Loucy (cell line): ENCODE measurements at regions not wholly inside any gene's neighbourhood (a gene's known extent, or its start where the extent isn't known, plus 50 kb on each side); places are given as distances from the start of the nearest gene placed in this dataset.

Experiments used
- EZH2phosphoT487 ChIP-seq: fragments of 200-600 bp; IDR thresholded peaks from 2 replicates; pipeline ENCODE4 v1.6.1; 2018; ENCODE audit warnings: antibody characterized with exemption, mild to moderate bottlenecking, moderate library complexity, borderline replicate concordance
- TF ChIP-seq, protein P1 (sequence below): fragments of 200-600 bp; sonication (generic); conservative IDR thresholded peaks from 2 replicates; pipeline ENCODE4 v1.5.1; 2014; ENCODE audit warnings: mild to moderate bottlenecking, antibody characterized with exemption, low read length

GRCh38 chr1:163697137-163697536 is 375.4 kb downstream of the NUF2 start:
- TF ChIP-seq, protein P1, sequence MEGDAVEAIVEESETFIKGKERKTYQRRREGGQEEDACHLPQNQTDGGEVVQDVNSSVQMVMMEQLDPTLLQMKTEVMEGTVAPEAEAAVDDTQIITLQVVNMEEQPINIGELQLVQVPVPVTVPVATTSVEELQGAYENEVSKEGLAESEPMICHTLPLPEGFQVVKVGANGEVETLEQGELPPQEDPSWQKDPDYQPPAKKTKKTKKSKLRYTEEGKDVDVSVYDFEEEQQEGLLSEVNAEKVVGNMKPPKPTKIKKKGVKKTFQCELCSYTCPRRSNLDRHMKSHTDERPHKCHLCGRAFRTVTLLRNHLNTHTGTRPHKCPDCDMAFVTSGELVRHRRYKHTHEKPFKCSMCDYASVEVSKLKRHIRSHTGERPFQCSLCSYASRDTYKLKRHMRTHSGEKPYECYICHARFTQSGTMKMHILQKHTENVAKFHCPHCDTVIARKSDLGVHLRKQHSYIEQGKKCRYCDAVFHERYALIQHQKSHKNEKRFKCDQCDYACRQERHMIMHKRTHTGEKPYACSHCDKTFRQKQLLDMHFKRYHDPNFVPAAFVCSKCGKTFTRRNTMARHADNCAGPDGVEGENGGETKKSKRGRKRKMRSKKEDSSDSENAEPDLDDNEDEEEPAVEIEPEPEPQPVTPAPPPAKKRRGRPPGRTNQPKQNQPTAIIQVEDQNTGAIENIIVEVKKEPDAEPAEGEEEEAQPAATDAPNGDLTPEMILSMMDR, result no peak
- TF ChIP-seq EZH2phosphoT487, result no peak
